GM18907 (cell line): ENCODE measurements at regions not wholly inside any gene's neighbourhood (a gene's known extent, or its start where the extent isn't known, plus 50 kb on each side); places are given as distances from the start of the nearest gene placed in this dataset.
"Not testable (repeated sequence)": the region's sequence is repeated elsewhere in the genome, so short reads cannot be mapped to it uniquely, and the experiment has no call there.

Experiments used
- ATAC-seq: cut with Tn5 transposase; IDR thresholded peaks from one replicate; pipeline ENCODE4 v1.9.1; 2021; ENCODE audit warnings: mild to moderate bottlenecking, moderate library complexity; ENCODE audit not compliant: unreplicated experiment

DNA sequence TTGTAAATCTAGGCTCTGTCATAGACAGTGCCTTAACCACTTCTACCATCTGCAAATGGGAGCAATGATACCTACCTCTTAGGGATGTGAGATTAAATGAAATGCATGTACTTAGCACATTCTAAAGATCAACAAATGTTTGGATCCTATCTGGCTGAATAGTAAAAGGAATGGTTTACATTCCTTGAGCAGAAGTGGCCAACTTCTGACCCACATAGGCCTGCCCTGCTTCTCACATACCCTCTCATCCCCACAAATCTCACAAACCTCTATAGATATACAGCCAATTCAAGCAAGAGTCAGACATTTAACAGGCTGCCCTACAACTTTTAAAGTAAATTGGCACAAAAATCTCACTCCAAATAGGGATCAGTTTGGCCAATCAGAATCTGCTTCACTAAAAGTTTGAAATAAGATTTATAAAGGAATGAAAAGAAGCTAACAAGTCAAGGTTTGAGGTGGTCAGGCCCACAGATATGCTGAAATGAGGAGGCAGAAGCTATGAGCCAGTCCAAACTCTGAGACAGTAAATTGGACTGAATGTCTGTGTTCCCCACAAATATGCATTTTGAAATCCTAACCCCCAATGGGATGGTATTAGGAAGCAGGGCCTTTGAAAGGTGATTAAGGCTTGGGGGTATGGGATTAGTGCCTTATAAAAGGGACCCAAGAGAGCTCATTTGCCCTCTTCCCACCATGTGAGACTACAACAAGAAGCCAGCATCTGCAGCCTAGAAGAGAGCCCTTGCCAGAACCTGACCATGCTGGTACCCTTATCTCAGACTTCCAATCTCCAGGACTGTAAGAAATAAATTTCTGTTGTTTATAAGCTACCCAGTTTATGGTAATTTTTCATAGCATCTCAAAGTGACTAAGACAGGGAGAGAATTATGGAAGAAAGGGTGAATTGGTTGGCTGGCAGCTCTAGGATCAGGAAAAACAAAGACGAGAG, 227.8 kb upstream of the RBMS1 start:
- ATAC-seq = no peak

DNA sequence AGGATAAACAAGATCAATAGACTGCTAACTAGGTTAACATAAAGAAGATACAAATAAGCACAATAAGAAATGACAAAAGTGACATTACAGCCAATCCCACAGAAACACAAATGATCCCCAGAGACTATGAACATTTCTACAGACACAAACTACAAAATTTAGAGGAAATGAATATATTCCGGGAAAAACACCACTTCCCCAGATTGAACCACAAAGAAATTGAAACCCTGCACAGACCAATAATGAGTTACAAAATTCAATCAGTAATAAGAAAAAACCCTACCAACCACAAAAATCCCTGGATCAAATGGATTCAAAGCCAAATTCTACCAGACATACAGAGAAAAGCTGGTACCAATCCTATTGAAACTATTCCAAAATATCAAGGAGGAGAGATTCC, 232.4 kb upstream of the RBMS1 start:
- ATAC-seq = no peak

DNA sequence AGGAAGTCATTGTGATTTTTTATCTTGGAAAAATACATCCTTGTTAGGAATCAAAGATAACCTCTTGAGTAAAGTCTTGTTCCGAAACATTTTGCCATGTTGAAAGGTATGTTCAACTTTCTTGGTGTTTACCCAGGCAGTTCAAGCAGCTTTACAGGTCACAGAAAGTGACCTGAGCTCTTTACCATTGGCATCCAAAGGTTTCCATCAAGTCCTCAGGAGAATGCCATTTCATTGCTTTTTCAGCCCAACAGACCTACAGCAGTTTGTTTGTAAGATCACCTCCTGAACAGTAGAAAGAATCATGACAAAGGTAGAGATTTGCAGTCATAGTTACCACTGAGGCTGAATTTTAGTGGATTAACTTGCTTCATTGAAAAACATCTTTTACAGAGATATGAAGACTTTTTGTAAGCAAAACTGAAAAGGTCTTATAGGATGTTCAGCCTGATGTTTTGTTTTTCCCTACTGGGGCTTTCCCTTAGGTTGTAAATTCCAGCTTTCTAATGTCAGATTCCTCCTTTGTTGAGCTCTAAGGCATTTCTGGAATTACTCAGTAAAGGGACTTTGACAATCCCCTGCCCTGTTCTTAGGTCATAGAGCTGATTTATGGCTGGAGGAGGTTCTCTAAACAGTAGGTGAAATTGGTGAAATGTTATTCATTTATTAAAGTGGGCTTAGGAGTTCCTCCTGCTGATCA, 236.8 kb upstream of the RBMS1 start:
- no peak for ATAC-seq

DNA sequence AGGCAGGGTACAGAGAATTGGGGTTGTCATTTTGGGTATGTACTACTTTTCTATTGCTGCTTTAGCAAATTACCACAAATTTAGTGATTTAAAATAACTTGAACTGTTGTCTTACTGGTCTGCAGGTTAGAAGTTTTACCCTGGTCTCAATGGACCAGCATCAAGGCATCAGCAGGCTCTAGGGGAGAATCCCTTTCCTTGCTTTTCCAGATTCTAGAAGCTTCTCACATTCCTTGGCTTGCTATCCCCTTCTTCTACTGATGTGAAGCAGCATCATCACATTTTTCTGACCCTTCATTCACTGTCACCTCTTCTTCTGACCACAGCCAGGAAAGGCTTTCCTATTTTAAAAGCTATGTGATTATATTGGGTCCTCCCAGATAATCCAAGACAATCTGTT, 237.8 kb upstream of the RBMS1 start:
- no peak for ATAC-seq

DNA sequence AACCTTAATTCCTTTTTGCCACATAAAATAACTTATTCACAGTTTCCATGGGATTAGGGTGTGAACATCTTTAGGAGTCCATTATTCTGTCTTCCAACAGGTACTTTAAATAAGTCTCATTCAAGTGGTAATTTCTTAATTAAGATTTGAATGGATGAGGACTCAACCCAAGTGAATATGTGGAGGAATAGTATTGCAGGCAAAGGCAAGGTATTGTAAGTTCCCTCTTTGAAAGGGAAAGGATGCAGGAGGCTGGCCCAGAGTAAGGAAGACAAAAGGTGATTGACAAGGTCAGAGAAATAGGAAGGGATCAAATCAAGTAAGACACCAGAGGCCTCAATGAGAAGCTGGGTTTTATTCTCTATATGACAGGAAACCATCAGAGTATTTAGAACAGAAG, 238.2 kb upstream of the RBMS1 start:
- no peak for ATAC-seq

DNA sequence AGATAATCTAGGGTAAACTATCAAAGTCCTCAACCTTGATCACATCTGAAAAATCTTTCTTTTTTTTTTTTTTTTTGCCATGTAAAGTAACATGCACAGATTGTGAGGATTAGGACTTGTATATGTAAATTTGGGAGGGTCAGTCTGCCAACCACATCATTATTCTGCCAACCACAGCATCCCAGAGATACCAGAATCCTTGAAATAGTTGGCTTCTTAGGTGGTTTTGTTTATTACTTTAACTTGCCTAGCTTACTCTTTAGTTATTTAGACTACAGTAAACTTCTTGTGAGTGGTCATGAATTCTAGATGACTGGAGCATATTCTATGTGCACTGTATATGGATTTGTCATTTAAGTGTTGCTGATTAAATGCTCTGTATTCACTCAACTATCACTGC, 242.1 kb upstream of the RBMS1 start:
- no peak for ATAC-seq

DNA sequence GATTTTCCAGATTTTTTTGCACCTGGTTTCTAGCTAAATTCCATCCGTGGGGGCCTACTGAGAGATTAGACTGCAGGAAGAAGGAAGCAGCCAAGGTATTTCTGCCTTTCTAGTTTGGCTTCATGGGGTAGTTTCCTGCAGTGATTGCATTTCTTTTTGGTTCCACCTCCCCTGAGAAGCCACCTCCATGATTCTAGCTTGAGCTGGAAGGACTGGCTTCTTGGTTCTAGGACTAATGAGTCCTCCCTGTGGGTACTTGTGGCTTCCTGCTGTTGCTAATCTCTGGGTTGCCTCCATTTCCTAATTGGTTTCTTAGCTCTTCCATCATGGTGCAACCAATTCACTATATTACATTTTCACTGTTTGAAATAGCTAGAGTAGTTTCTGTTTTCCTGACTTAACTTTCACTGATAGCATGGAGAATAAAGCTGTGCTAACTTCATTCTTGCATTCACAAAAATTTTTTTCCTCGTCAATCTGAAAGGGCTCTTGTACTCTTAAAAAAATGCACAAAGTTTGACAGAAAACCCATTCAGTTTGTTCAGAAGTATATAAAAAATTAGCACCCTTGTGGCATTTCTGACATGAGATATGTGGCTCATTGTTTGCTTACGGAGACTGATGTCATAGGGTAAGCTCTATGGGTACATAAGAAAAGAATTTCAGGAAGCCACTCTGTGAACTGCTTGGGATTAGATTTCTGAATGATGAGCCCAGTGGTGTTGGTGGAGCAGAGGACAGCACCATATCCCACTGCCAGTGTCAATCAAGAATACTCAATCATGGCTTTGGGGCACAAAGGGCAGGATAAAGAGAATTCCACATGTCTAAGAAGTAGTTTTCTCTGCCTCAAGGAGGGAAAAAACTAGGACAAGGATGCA, 242.8 kb upstream of the RBMS1 start:
- no peak for ATAC-seq

DNA sequence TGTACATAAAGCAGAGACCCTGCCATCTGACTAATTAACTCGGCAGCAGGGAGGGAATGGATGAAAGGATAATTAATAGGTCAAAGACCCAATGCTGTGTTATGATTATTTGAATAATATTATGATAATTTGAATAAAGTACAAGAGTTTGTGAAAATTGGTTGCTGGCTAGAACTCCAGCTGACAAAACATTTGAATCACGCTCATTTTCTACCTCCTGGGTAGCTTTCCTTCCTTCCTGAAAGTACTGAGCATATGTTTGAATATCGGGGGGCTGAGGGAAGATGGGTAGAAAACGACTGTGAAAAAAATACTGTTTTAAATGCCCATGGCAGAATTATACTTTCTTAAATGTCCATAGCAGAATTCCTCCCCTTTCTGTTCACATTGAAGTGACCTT, 243.6 kb upstream of the RBMS1 start:
- ATAC-seq = no peak

DNA sequence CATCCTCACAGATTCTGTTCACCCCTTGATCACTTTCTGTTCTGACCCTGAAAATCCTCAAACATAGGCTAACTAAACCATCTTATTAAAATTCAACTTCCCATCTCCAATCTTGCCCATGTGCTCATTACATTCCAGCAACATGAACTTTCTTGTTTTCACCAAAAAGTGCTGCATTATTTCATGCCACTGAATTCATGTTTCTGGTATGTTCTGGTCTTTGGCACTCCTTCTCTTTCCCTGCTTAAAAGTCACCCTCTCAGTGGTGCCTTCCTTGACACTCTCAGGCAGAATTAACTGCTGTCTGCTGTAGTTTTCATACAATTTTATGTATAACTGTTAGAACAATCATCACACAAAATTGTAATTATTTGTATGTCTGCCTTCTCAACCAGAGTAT, 247.7 kb upstream of the RBMS1 start:
- ATAC-seq = no peak

DNA sequence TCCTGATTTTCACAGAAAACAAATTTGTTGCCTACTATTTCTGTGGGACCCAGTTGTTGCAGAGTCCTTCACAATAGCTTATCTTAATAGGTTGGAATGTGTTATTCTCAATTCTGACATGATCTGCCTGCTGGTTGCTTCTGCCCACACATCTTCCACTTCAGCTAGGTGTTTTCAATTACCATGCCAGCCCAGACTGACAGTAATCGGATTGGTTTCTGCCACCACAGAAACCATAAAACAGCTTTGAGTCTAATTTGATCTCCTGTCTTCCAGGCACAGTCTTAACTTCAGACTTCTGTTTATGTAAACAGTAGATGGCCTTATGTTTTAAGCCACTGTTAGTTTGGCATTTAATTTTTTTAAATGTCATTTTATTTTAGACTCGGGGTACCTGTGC, 248.2 kb upstream of the RBMS1 start:
- no peak for ATAC-seq

DNA sequence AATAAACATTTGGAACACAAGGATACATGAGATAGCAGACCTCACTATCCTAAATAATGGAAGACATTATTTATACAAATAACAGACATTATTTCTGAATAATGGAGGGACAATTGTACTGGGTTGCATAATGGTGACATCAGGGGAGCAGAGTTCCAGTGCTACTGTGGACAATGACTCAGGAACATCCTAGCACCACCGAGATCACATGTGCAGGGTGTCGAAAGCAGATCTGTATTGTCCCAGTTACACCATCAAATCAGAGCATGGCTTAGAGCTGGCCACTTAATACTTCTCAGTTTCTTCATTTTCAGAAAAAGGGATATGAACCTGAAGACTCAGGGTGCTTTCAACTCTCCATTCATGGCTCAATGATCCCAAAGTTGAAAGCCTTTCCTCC, 249.1 kb upstream of the RBMS1 start:
- ATAC-seq = no peak

DNA sequence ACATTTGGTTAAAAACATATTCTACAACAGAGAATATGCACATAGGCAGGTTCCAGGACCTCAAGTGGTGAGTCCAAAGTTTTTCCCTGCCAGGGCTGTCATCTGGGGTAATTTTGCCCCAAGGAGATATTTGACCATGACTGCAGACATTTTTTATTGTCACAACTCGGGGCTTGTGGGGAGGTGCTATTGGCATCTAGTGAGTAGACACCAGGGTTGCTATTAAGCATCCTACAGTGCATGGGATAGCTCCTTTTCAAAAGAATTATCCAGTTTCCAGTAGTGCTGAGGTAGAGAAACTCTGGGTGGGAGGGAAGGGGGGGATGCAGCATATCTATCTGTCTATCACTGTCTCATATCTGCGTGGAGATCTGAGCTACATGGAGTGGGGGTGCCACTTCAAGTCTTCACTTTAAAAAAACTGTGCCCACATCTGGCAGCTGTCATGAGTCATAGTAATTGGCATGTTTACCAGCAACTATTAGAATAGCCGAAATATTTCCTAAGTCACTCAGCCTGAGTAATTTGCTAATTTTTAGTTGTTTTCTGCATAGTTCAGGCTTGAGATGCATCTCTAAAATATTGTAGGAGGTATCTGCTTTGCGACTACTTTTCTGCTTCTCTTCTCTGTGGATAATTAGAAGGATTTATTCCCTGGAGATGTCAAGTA, 254.0 kb upstream of the RBMS1 start:
- ATAC-seq = no peak

DNA sequence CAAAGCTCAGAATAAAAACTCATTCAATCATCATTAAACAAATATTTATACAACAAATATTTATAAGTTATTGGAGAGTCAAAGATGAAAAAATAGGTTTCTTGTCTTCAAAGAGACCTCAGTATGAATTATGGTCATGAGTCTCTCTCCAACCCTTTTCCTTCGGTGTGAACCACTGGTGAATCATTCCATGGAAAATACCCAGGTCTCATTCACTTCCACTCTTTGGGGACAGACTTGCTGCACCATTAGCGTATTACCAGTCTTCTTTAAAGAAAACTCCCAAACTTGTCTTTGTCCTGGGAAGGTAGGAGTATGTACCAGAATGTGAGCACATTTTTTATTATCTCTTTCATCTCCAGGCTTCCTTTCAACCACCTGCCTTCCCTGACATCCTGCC, 257.4 kb upstream of the RBMS1 start:
- ATAC-seq = no peak

DNA sequence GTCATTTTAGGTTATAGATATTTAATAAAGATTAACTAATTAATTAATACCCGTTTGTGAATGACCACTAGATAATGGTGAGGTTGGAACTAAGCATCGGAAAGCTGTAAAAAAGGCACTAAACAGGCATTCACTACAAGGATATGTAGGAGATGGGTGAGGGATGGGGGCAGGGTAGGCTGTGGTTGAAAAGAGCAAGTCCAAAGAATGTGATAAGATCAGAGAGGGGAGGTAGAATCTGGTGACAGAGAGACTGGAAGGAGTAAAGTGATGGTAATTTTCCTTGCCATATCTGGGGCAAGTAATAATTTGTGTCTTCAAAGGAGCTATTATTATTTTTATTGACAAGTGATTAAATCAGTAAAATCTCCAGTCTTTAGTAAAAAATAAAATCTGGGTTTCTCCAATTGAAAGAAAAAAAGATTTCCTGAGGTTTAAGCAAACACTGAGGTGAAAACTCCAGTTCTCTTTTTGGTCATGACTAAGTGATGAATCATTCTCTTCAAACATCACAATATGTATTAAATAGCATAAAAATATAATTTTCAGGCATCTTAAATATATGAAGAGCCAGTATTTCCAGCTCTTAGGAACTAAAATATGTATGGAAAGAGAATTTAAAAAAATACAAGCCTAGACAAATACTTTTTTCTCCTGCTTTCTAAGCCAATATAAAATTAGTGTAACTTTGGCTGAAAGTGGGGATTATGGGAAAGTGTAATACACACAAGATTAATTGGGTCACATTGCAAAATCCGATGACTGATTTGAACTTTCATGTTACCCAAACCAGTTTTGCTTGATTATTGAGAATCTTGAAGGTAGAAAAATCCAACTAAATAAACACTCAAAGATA, 259.1 kb upstream of the RBMS1 start:
- ATAC-seq = no peak

DNA sequence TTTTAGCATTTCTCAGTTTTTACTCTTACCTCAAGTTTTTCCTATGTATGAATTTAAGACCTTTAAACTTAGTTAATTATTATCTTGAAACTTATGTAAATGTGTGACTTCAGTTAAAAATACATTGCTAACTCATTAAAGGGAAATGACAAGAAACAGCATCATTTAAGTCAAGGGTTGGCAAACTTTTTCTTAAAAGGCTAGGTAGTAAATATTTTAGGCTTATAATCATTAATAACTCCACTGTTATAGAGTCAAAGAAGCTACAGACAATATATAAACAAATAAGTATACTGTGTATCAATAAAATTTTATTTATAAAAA, 259.7 kb upstream of the RBMS1 start:
- ATAC-seq = peak; percentile 46

DNA sequence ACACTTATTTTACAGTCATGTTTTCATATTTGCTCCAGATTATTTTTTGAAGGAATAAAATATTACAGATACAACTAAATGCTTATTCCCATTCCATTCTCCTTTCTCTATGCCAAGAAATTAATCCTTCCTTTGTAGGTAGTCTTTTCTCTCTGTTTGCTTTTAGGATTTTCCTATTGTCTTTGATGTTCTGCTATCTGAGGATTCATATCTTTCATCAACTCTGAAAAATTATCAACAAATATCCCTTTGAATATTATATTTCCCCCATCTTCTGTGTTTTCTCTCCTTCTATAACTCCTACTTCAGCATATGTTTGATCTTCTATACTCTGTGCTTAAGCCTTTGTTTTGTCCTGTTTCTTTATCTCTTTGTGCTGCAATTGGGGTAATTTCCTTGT, 260.4 kb upstream of the RBMS1 start:
- no peak for ATAC-seq

DNA sequence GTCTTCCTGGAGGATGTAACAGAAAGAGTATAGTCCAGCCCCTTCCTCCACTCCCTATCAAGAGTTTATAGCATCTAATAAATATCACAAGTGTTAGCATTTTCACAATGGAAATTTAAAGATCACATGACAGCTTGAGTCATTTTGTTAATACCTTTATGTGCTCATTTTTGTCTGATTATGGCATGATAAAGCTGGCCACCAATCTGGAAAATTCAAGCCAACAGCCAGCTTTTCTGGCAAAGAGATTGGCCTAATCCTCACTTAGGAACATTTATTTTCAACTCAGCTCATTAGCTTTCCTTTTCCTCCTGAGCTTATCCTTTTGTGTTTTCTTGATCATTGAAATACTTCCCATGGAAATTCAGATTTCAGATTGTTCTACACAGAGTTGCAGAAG, 262.9 kb upstream of the RBMS1 start:
- ATAC-seq = no peak

DNA sequence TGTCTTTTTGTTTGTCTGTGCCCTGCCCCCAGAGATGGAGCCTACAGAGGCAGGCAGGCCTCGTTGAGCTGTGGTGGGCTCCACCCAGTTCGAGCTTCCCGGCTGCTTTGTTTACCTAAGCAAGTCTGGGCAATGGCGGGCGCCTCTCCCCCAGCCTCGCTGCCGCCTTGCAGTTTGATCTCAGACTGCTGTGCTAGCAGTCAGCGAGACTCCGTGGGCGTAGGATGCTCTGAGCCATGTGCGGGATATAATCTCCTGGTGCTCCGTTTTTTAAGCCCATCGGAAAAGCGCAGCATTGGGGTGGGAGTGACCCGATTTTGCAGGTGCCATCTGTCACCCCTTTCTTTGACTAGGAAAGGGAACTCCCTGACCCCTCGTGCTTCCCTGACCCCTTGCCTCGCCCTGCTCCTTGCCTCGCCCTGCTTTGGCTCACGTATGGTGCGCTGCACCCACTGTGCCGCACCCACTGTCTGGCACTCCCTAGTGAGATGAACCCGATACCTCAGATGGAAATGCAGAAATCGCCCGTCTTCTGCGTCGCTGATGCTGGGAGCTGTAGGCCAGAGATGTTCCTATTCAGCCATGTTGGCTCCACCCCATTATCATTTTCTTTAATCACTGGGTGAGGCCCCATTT, 269.0 kb upstream of the RBMS1 start:
- not testable (repeated sequence) for ATAC-seq

DNA sequence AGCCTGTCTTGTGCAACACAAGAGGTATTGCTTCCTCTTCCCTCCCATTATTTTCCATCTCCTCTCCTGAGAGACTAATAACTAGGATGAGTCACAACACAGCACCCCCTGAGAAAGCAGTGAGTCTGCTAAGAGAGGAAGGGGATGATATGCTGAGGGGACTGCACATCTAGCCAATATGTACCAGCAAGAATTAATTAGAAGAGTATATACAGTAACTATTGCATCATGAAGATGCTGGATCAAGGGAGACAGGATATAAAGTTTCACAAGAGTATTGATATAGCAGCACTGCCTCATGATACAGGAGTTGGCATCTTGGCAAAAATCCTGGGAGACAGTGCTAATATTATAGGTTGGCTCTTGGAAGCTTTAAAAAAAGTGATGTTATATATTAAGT, 289.9 kb upstream of the RBMS1 start:
- no peak for ATAC-seq

DNA sequence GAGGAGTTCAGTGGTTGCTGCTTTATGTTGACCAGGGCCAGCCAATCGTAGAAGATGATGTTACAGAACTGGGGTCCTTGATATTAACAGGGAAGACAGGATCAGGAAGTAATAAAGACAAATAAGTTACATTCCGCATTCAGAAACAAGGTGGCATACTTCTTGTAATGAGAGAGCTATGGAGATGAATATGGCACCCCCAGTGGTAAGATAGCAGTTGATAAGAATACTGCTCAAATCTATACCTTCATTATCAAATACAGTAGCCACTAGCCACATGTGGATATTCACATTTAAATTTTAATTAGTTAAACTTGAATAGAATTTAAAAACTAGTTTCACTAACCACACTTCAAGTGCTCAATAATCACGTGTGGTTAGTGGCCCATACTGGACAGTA, 290.4 kb upstream of the RBMS1 start:
- no peak for ATAC-seq
